H9 (cell line): ENCODE measurements at regions not wholly inside any gene's neighbourhood (a gene's known extent, or its start where the extent isn't known, plus 50 kb on each side); places are given as distances from the start of the nearest gene placed in this dataset.
"Not testable (repeated sequence)": the region's sequence is repeated elsewhere in the genome, so short reads cannot be mapped to it uniquely, and the experiment has no call there.

ENCODE experiments used
- DNase-seq: peaks from one replicate; pipeline ENCODE4 v3.0.0-alpha.2; 2017
- H2AFZ ChIP-seq: one replicate; pipeline ENCODE4 v1.6.1; 2013; ENCODE audit warnings: mild to moderate bottlenecking, low read length, control low read depth, moderate library complexity
- H2AK5ac ChIP-seq: 2 replicates; pipeline ENCODE4 v1.6.1; 2013; ENCODE audit warnings: low read length, control low read depth, mixed read lengths; ENCODE audit not compliant: insufficient read length
- H2BK120ac ChIP-seq: one replicate; pipeline ENCODE4 v1.6.1; 2013; ENCODE audit warnings: low read depth, mild to moderate bottlenecking, low read length, control low read depth, inconsistent platforms; ENCODE audit not compliant: poor library complexity, severe bottlenecking
- H2BK12ac ChIP-seq: 2 replicates; pipeline ENCODE4 v1.6.1; 2013; ENCODE audit warnings: low read length, control low read depth, mixed read lengths, low read depth; ENCODE audit not compliant: insufficient read length
- H2BK15ac ChIP-seq: 2 replicates; pipeline ENCODE4 v1.6.1; 2013; ENCODE audit warnings: low read depth, low read length, control low read depth
- H2BK20ac ChIP-seq: one replicate; pipeline ENCODE4 v1.6.1; 2013; ENCODE audit warnings: low read depth, mild to moderate bottlenecking, low read length, control low read depth, inconsistent platforms; ENCODE audit not compliant: poor library complexity, severe bottlenecking
- H2BK5ac ChIP-seq: 2 replicates; pipeline ENCODE4 v1.6.1; 2013; ENCODE audit warnings: low read length, control low read depth, mixed read lengths; ENCODE audit not compliant: insufficient read length
- H3K14ac ChIP-seq: 2 replicates; pipeline ENCODE4 v1.6.1; 2013; ENCODE audit warnings: low read length, control low read depth; ENCODE audit not compliant: insufficient read depth
- H3K18ac ChIP-seq: 2 replicates; pipeline ENCODE4 v1.6.1; 2013; ENCODE audit warnings: low read depth, mild to moderate bottlenecking, mixed read lengths, low read length, control low read depth; ENCODE audit not compliant: insufficient read length
- H3K23ac ChIP-seq: 2 replicates; pipeline ENCODE4 v1.6.1; 2013; ENCODE audit warnings: low read length, control low read depth, mixed read lengths, low read depth; ENCODE audit not compliant: insufficient read length
- H3K23me2 ChIP-seq: 2 replicates; pipeline ENCODE4 v1.6.1; 2013; ENCODE audit warnings: low read depth, mild to moderate bottlenecking, mixed read lengths, low read length, control low read depth; ENCODE audit not compliant: insufficient read length, poor library complexity, severe bottlenecking
- H3K27ac ChIP-seq: 2 replicates; pipeline ENCODE4 v1.5.1; 2013; ENCODE audit warnings: low read length, control low read depth, mixed read lengths, low read depth; ENCODE audit not compliant: insufficient read length
- H3K27me3 ChIP-seq: 2 replicates; pipeline ENCODE4 v1.6.1; 2013; ENCODE audit warnings: low read length, control low read depth, inconsistent platforms; ENCODE audit not compliant: insufficient read depth
- H3K4ac ChIP-seq: 2 replicates; pipeline ENCODE4 v1.6.1; 2013; ENCODE audit warnings: low read depth, mild to moderate bottlenecking, control low read depth, inconsistent platforms, low read length, moderate library complexity
- H3K4me1 ChIP-seq: 2 replicates; pipeline ENCODE4 v1.6.1; 2013; ENCODE audit warnings: low read length, control low read depth, inconsistent platforms; ENCODE audit not compliant: insufficient read depth
- H3K4me2 ChIP-seq: 2 replicates; pipeline ENCODE4 v1.6.1; 2013; ENCODE audit warnings: low read length, control low read depth, mixed read lengths; ENCODE audit not compliant: insufficient read length, insufficient read depth
- H3K56ac ChIP-seq: 2 replicates; pipeline ENCODE4 v1.6.1; 2013; ENCODE audit warnings: low read depth, mild to moderate bottlenecking, mixed read lengths, low read length, control low read depth; ENCODE audit not compliant: insufficient read length
- H3K79me1 ChIP-seq: 2 replicates; pipeline ENCODE4 v1.6.1; 2013; ENCODE audit warnings: low read depth, mild to moderate bottlenecking, moderate library complexity, low read length, control low read depth, inconsistent platforms; ENCODE audit not compliant: insufficient read depth, poor library complexity, severe bottlenecking
- H3K79me2 ChIP-seq: 2 replicates; pipeline ENCODE4 v1.6.1; 2013; ENCODE audit warnings: low read length, control low read depth, inconsistent platforms; ENCODE audit not compliant: insufficient read depth
- H3K9ac ChIP-seq: 2 replicates; pipeline ENCODE4 v1.6.1; 2013; ENCODE audit warnings: low read length, control low read depth, mixed read lengths; ENCODE audit not compliant: insufficient read length; ENCODE audit errors: extremely low read depth
- H3K9me3 ChIP-seq: one replicate; pipeline ENCODE4 v1.6.1; 2013; ENCODE audit warnings: low read depth, low read length, inconsistent platforms; ENCODE audit not compliant: control insufficient read depth
- H3T11ph ChIP-seq: one replicate; pipeline ENCODE4 v1.6.1; 2013; ENCODE audit warnings: mild to moderate bottlenecking, low read length, control low read depth, inconsistent platforms
- H4K20me1 ChIP-seq: one replicate; pipeline ENCODE4 v1.6.1; 2013; ENCODE audit not compliant: control insufficient read depth, insufficient read length, insufficient read depth
- H4K5ac ChIP-seq: 2 replicates; pipeline ENCODE4 v1.6.1; 2013; ENCODE audit warnings: low read depth, mild to moderate bottlenecking, mixed read lengths, low read length, control low read depth; ENCODE audit not compliant: insufficient read length
- H4K8ac ChIP-seq: replicated peaks from 2 replicates; pipeline ENCODE4 v1.6.1; 2013; ENCODE audit warnings: low read length, control low read depth, mixed read lengths, low read depth; ENCODE audit not compliant: insufficient read length
- H4K91ac ChIP-seq: 2 replicates; pipeline ENCODE4 v1.6.1; 2013; ENCODE audit warnings: low read depth, mild to moderate bottlenecking, moderate library complexity, mixed read lengths, low read length, control low read depth; ENCODE audit not compliant: insufficient read length
- H3K27ac Mint-ChIP-seq, 3 experiments: 2 replicates in 2 of 3; 3 replicates in 1 of 3; pipeline ENCODE4 v1.8.0; 2020 to 2021; ENCODE audit warnings: mixed read lengths in 3 of 3, mild to moderate bottlenecking in 1 of 3, moderate library complexity in 1 of 3
- H3K27me3 Mint-ChIP-seq: 2 replicates; pipeline ENCODE4 v1.8.0; 2021; ENCODE audit warnings: low read depth, mild to moderate bottlenecking, moderate library complexity, mixed read lengths
- H3K36me3 Mint-ChIP-seq, 3 experiments: 2 replicates in 2 of 3; 3 replicates in 1 of 3; pipeline ENCODE4 v1.8.0; 2020 to 2021; ENCODE audit warnings: low read depth in 3 of 3, mixed read lengths in 3 of 3; ENCODE audit not compliant: insufficient read depth in 1 of 3
- H3K4me1 Mint-ChIP-seq, 2 experiments: 2 replicates each; pipeline ENCODE4 v1.8.0; 2020; ENCODE audit warnings: mixed read lengths in 2 of 2
- H3K4me3 Mint-ChIP-seq, 2 experiments: 2 replicates in 1 of 2; 3 replicates in 1 of 2; pipeline ENCODE4 v1.8.0; 2020 to 2021; ENCODE audit warnings: mild to moderate bottlenecking in 2 of 2, mixed read lengths in 2 of 2, moderate library complexity in 1 of 2
- H3K9me3 Mint-ChIP-seq, 2 experiments: 2 replicates in 1 of 2; 3 replicates in 1 of 2; pipeline ENCODE4 v1.8.0; 2020; ENCODE audit warnings: mild to moderate bottlenecking in 2 of 2, mixed read lengths in 2 of 2, moderate library complexity in 1 of 2
- CTCF ChIP-seq: fragments of 200-600 bp; sonication (generic); conservative IDR thresholded peaks from 3 replicates; pipeline ENCODE4 v1.8.0; 2021; ENCODE audit warnings: antibody characterized with exemption, mild to moderate bottlenecking
- WGBS: extraction: QIAGEN DNeasy Blood & Tissue Kit; methylation state at CpG from one replicate; pipeline ENCODE4 v1.1.7; 2013; ENCODE audit warnings: missing lambda C conversion rate, low lambda C conversion rate, mixed read lengths; ENCODE audit not compliant: insufficient read length; ENCODE audit errors: extremely low coverage; 5-methylcytosine and 5-hydroxymethylcytosine counted together

DNA sequence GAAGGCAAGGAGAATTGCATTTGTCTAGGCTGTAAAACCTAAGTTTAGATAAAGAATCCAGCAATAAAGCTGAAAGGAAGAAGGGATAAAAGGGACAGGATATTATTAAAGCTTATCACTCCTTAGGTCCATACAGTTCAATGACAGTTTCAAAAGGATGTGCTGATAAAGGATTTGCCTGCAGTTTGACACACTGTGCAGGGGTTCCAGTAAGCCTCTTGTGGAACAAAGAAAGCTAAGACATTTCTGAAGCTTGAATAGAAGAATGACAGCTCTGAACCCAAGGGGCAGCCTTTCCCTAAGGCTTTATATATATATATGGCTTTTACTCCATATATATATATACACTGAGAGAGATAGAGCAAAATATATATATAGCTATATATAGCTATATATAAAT, 276.8 kb upstream of the GRM3 start:
- H2BK15ac ChIP-seq: no peak overlapping the region
- Mint-ChIP-seq H3K4me1 (peaks cover 2 to 7% of the 10 kb centered on the region in 2 experiments; a peak in 3 of 4 replicates), H3K27ac (no peak overlapping the region), H3K9me3 (peaks cover 0 to 4% of the 10 kb centered on the region in 2 experiments; a peak in 1 of 5 replicates), H3K4me3 (no peak overlapping the region), H3K27me3 (no peaks in the 10 kb centered on the region), H3K36me3 (no peaks in the 10 kb centered on the region)
- H3K23ac ChIP-seq: no peak overlapping the region
- no peaks in the 10 kb centered on the region for H3K79me1 ChIP-seq
- H3K23me2 ChIP-seq: no peaks in the 10 kb centered on the region
- H2BK20ac ChIP-seq: no peak overlapping the region
- no peak overlapping the region for H3K4ac ChIP-seq
- H3K4me1 ChIP-seq: no peaks in the 10 kb centered on the region
- H3K27me3 ChIP-seq: no peaks in the 10 kb centered on the region
- no peak overlapping the region for H3K9ac ChIP-seq
- no peaks in the 10 kb centered on the region for H4K20me1 ChIP-seq
- no peak overlapping the region for H2BK120ac ChIP-seq
- H2AK5ac ChIP-seq: no peak overlapping the region
- no peak overlapping the region for H2BK12ac ChIP-seq
- H3T11ph ChIP-seq: no peak overlapping the region
- no peak for DNase-seq
- H3K4me2 ChIP-seq: no peak overlapping the region
- H2AFZ ChIP-seq: no peak overlapping the region
- no peak overlapping the region for H4K91ac ChIP-seq
- no peak overlapping the region for H2BK5ac ChIP-seq
- H3K9me3 ChIP-seq: no peaks in the 10 kb centered on the region
- no peak overlapping the region for H4K5ac ChIP-seq
- no peak overlapping the region for H4K8ac ChIP-seq
- H3K18ac ChIP-seq: no peak overlapping the region
- H3K79me2 ChIP-seq: no peaks in the 10 kb centered on the region
- H3K56ac ChIP-seq: no peak overlapping the region
- TF ChIP-seq CTCF: no peak
- no peak overlapping the region for H3K27ac ChIP-seq
- H3K14ac ChIP-seq: no peak overlapping the region

DNA sequence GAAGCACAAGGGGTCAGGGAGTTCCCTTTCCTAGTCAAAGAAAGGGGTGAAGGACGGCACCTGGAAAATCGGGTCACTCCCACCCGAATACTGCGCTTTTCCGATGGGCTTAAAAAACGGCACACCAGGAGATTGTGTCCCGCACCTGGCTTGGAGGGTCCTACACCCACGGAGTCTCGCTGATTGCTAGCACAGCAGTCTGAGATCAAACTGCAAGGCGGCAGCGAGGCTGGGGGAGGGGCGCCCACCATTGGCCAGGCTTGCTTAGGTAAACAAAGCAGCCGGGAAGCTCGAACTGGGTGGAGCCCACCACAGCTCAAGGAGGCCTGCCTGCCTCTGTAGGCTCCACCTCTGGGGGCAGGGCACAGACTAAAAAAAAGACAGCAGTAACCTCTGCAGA, 303.3 kb upstream of the GRM3 start:
- H3K4me3 Mint-ChIP-seq: peak overlapping the region; percentile 76 to 81
- WGBS: no CpG with 5 or more reads among the region's 14 CpGs
- not testable (repeated sequence) for H3K27ac ChIP-seq

More for the DNA sequence above, 303.3 kb upstream of the GRM3 start:
- not testable (repeated sequence) for H3K4me2 ChIP-seq, H4K91ac ChIP-seq, H3K4me1 ChIP-seq, H2BK120ac ChIP-seq, H3K4ac ChIP-seq, H3K14ac ChIP-seq, H3K9me3 ChIP-seq, H3K36me3 Mint-ChIP-seq, H2BK5ac ChIP-seq, H3K9ac ChIP-seq, DNase-seq, H2AFZ ChIP-seq, H2AK5ac ChIP-seq, H3K9me3 Mint-ChIP-seq, H2BK15ac ChIP-seq, H4K20me1 ChIP-seq, H4K8ac ChIP-seq, H4K5ac ChIP-seq, H3K18ac ChIP-seq, H3T11ph ChIP-seq, H3K27me3 ChIP-seq, H3K79me1 ChIP-seq, H3K23me2 ChIP-seq, H2BK20ac ChIP-seq, H2BK12ac ChIP-seq, H3K23ac ChIP-seq, H3K27me3 Mint-ChIP-seq, H3K56ac ChIP-seq, H3K79me2 ChIP-seq
- H3K4me1 Mint-ChIP-seq: peaks cover 24 to 25% of the 10 kb centered on the region in 2 experiments
- peak overlapping the region; percentile 63 to 99 (median 93); a peak in 5 of 7 replicates for H3K27ac Mint-ChIP-seq
